OCI-LY7 (cell line): ENCODE measurements at regions not wholly inside any gene's neighbourhood (a gene's known extent, or its start where the extent isn't known, plus 50 kb on each side); places are given as distances from the start of the nearest gene placed in this dataset.

ENCODE experiments used
- BruUV-seq: library from RNA; stranded (reverse); fragments of 400-500 nt; replicated peaks from 2 replicates; lab custom pipeline; 2021; lab: Mats Ljungman, UMichigan
- CTCF ChIA-PET: fragments of 300-600 bp; sonication (Branson Sonifier 250); formaldehyde crosslinking; loops from one replicate; lab custom pipeline; 2022; ENCODE audit warnings: antibody characterized with exemption; ENCODE audit not compliant: unreplicated experiment; lab: Charles Lee
- POLR2A ChIA-PET: fragments of 300-600 bp; sonication (Branson Sonifier 250); formaldehyde crosslinking; loops from one replicate; lab custom pipeline; 2022; ENCODE audit warnings: antibody characterized with exemption; lab: Charles Lee
- DNase-seq: peaks from one replicate; pipeline ENCODE4 v3.0.0-alpha.2; 2015; ENCODE audit warnings: low spot score
- H2AFZ ChIP-seq: fragments of 200-600 bp; sonication (generic), shearing (Covaris generic); 2 replicates; pipeline ENCODE4 v1.6.1; 2014; ENCODE audit warnings: mild to moderate bottlenecking, antibody characterized with exemption, low read length, moderate library complexity
- H3K27ac ChIP-seq: fragments of 200-600 bp; sonication (generic); 2 replicates; pipeline ENCODE4 v1.5.1; 2014; ENCODE audit warnings: mixed run types, low read depth, mild to moderate bottlenecking, moderate library complexity, low read length, inconsistent platforms; ENCODE audit not compliant: poor library complexity, severe bottlenecking
- H3K36me3 ChIP-seq: fragments of 200-600 bp; sonication (generic); 2 replicates; pipeline ENCODE4 v1.6.1; 2014; ENCODE audit warnings: mild to moderate bottlenecking, antibody characterized with exemption, low read length, moderate library complexity, mixed read lengths; ENCODE audit not compliant: insufficient read depth
- H3K4me1 ChIP-seq: fragments of 200-600 bp; sonication (generic); 2 replicates; pipeline ENCODE4 v1.5.1; 2014; ENCODE audit warnings: mild to moderate bottlenecking, low read length; ENCODE audit not compliant: insufficient read depth, poor library complexity, severe bottlenecking
- H3K4me2 ChIP-seq: fragments of 200-600 bp; sonication (generic); 2 replicates; pipeline ENCODE4 v1.6.1; 2014; ENCODE audit warnings: mild to moderate bottlenecking, low read length
- H3K4me3 ChIP-seq: fragments of 200-600 bp; sonication (generic); 2 replicates; pipeline ENCODE4 v1.5.1; 2014; ENCODE audit warnings: mild to moderate bottlenecking, low read depth, low read length; ENCODE audit not compliant: poor library complexity, severe bottlenecking
- H3K79me2 ChIP-seq: fragments of 200-600 bp; sonication (generic); 2 replicates; pipeline ENCODE4 v1.6.1; 2016; ENCODE audit warnings: low read depth, mild to moderate bottlenecking, low read length, moderate library complexity, mixed read lengths; ENCODE audit not compliant: insufficient read depth
- H3K9me2 ChIP-seq: fragments of 200-600 bp; sonication (generic); 2 replicates; pipeline ENCODE4 v1.6.1; 2016; ENCODE audit warnings: mild to moderate bottlenecking, low read length, mixed read lengths; ENCODE audit not compliant: insufficient read depth
- H3K9me3 ChIP-seq: fragments of 200-600 bp; sonication (generic); 2 replicates; pipeline ENCODE4 v1.6.1; 2014; ENCODE audit warnings: mild to moderate bottlenecking, mixed run types, low read length, mixed read lengths
- H4K20me1 ChIP-seq: fragments of 200-600 bp; sonication (generic); 2 replicates; pipeline ENCODE4 v1.6.1; 2014; ENCODE audit warnings: mild to moderate bottlenecking, antibody characterized with exemption, low read length, moderate library complexity, mixed read lengths; ENCODE audit not compliant: insufficient read depth
- CTCF ChIP-seq: fragments of 200-600 bp; sonication (generic); conservative IDR thresholded peaks from 2 replicates; pipeline ENCODE4 v1.5.1; 2014; ENCODE audit warnings: mild to moderate bottlenecking, antibody characterized with exemption, low read length, moderate library complexity, mixed read lengths
- EZH2phosphoT487 ChIP-seq: fragments of 200-600 bp; sonication (generic); IDR thresholded peaks from 2 replicates; pipeline ENCODE4 v1.6.1; 2018; ENCODE audit warnings: low read depth, borderline replicate concordance, mild to moderate bottlenecking, mixed run types, antibody characterized with exemption, low read length, moderate library complexity, mixed read lengths
- intact Hi-C: fragments of 100-400 bp; cut with micrococcal nuclease; formaldehyde crosslinking; loops from one replicate; pipeline ENCODE4 v1.10.0; 2022; ENCODE audit not compliant: unreplicated experiment

GRCh38 chr7:54060643-54061042 lies 481.5 kb upstream of the VSTM2A start:
- H3K36me3 ChIP-seq = no peaks in the 10 kb centered on the region
- H3K4me2 ChIP-seq = no peak overlapping the region
- POLR2A ChIA-PET = no interaction called here
- TF ChIP-seq EZH2phosphoT487 (no peak), CTCF (no peak)
- H3K27ac ChIP-seq = no peak overlapping the region
- H3K4me3 ChIP-seq = no peak overlapping the region
- no peaks in the 10 kb centered on the region for H3K9me2 ChIP-seq
- CTCF ChIA-PET = no interaction called here
- DNase-seq = no peak
- H3K9me3 ChIP-seq = no peaks in the 10 kb centered on the region
- BruUV-seq = no TSS peak
- H3K4me1 ChIP-seq = no peaks in the 10 kb centered on the region
- no peak overlapping the region for H2AFZ ChIP-seq
- intact Hi-C loops = no loop called here
- no peaks in the 10 kb centered on the region for H4K20me1 ChIP-seq
- no peaks in the 10 kb centered on the region for H3K79me2 ChIP-seq

GRCh38 chr7:54066643-54067042 lies 475.5 kb upstream of the VSTM2A start:
- Histone ChIP-seq H3K36me3 (no peaks in the 10 kb centered on the region), H3K27ac (no peak overlapping the region), H3K4me1 (no peaks in the 10 kb centered on the region), H3K9me3 (no peaks in the 10 kb centered on the region), H3K79me2 (no peaks in the 10 kb centered on the region), H3K4me2 (no peak overlapping the region), H4K20me1 (no peaks in the 10 kb centered on the region), H3K4me3 (no peak overlapping the region), H3K9me2 (no peaks in the 10 kb centered on the region), H2AFZ (no peak overlapping the region)
- TF ChIP-seq CTCF (no peak), EZH2phosphoT487 (no peak)
- intact Hi-C loops = no loop called here
- ChIA-PET POLR2A (no interaction called here), CTCF (no interaction called here)
- no peak for DNase-seq
- no TSS peak for BruUV-seq

- Histone ChIP-seq H3K9me2 (no peaks in the 10 kb centered on the region), H3K79me2 (no peaks in the 10 kb centered on the region), H3K4me3 (no peak overlapping the region), H3K4me2 (no peak overlapping the region), H3K4me1 (no peaks in the 10 kb centered on the region), H4K20me1 (no peaks in the 10 kb centered on the region), H2AFZ (no peak overlapping the region), H3K36me3 (no peaks in the 10 kb centered on the region), H3K27ac (no peak overlapping the region), H3K9me3 (no peaks in the 10 kb centered on the region)
- ChIA-PET POLR2A (no interaction called here), CTCF (no interaction called here)
- BruUV-seq = no TSS peak
- intact Hi-C loops = no loop called here
- no peak for DNase-seq
- TF ChIP-seq CTCF = no peak
Observed at GRCh38 chr7:54069843-54070242, 472.3 kb upstream of the VSTM2A start.
